Glomerular visceral epithelial cell (primary cell): ENCODE measurements at regions not wholly inside any gene's neighbourhood (a gene's known extent, or its start where the extent isn't known, plus 50 kb on each side); places are given as distances from the start of the nearest gene placed in this dataset.
"Not testable (repeated sequence)": the region's sequence is repeated elsewhere in the genome, so short reads cannot be mapped to it uniquely, and the experiment has no call there.

Experiments used
- DNase-seq: peaks from one replicate; pipeline ENCODE4 v3.0.0-alpha.2; 2016; ENCODE audit errors: extremely low spot score

DNA sequence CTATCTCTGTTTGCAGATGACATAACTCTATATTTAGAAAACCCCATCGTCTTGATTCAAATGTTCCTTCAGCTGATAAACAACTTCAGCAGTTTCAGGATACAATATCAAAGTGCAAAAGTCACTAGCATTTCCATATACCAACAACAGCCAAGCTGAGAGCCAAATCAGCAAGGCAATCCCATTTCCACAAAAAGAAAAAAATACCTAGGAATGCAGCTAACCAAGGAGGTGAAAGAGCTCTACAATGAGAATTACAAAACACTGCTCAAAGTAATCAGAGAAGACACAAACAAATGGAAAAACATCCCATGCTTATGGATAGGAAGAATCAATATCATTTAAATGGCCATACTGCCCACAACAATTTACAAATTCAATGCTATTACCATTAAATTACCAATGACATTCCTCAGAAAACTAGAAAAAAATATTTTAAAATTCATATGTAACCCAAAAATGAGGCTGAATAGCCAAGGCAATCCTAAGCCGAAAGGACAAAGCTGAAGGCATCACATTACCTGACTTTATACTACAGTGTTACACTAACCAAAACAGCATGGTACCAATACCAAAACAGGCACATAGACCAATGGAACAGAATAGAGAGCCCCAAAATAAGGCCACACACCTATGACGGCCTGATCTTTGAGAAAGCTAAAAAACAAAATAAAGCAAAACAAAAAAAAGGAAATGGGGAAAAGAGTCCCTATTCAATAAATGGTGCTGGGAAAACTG lies 901.7 kb downstream of the LRFN5 start:
- DNase-seq: no peak

DNA sequence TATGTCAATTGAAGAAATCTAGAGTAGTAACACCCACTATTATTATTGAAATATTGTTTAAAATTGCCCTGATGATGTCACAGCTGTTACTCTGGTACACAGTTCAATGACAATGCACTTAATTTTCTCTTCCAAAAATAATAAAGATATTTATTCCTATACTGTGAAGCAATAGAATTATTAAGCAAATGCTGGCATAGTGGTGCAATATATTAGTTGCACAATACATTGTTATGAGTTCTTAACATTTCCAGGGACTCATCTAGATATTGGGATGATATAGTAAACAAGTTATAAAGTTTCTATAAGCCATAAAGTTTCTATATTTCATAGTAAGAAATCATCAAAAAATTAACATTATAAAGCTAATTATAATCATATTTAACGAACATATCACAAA lies 897.8 kb downstream of the LRFN5 start:
- no peak for DNase-seq

DNA sequence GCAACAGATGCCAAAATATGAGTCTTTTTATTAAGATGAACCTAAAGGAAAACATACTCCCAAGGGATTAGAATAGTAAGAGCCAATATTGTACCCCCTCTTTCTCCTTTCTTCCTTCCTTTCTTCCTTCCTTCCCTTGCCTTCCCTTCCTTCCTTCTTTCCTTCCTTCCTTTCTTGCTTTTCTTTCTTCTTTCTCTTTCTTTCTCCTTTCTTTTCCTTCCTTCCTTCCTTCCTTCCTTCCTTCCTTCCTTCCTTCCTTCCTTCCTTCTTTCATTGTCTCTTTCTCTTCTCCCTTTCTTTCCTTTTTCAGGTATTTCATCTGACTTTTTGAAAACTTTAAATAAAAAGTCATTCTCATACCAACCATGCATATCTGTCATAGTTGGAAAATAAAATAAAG lies 892.5 kb downstream of the LRFN5 start:
- DNase-seq: no peak

DNA sequence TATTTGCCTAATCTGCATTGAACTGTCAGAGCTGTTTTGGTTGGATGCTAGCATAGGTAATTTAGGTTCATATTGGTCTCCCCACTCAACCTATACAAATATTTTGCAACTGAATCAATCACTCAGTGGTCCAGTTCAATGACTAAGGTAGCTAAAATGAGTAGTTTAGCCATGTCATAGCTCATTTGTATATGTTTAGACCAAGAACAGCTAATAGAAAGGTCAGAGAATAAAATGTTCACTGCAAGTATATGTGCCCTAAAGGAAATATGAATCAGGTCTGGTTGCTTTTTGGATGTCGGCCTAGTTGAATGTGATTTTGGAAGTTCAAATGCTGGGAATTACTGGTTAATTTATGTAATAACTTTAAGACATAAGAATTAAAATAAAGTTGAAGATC lies 883.9 kb downstream of the LRFN5 start:
- no peak for DNase-seq

DNA sequence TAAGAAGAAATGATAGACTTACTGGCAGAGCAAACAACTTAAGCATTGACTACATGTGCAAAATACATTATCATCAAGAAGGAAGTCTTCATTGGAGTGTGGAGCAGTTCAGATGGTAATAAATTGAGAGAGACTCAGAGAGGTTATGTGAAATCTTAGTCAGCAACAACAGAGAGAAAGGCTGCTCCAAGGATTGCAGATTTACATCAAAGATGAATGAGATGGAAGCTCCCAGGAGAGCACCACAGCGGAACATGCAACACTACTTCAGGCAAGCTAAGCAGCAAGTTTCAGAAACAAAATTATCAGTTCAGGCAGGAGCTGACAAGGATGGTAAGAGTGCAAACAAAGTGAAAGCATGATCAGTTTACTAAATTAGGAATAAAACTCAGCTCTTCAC lies 882.3 kb downstream of the LRFN5 start:
- no peak for DNase-seq

DNA sequence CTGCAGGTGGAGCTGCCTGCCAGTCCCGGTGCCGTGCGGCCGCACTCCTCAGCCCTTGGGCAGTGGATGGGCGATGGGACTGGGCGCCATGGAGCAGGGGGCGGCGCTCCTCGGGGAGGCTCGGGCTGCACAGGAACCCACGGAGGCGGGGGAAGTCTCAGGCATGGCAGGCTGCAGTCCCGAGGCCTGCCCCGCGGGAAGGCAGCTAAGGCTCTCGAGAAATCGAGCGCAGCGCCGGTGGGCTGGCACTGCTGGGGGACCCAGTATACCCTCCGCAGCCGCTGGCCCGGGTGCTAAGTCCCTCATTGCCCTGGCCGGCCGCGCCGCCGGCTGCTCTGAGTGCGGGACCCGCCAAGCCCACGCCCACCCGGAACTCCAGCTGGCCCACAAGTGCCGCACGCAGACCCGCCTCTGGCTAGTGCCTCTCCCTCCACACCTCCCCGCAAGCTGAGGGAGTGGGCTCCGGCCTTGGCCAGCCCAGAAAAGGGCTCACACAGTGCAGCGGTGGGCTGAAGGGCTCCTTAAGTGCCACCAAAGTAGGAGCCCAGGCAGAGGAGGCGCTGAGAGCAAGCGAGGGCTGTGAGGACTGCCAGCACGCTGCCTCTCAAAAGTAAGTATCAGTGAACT lies 875.8 kb downstream of the LRFN5 start:
- DNase-seq: not testable (repeated sequence)

DNA sequence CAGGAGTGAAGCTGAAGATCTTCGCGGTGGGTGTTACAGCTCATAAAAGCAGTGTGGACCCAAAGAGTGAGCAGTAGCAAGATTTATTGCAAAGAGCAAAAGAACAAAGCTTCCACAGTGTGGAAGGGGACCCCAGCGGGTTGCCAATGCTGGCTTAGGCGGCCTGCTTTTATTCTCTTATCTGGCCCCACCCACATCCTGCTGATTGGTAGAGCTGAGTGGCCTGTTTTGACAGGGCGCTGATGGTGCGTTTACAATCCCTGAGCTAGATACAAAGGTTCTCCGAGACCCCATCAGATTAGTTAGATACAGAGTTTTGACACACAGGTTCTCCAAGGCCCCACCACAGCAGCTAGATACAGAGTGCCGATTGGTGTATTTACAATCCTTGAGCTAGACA lies 875.0 kb downstream of the LRFN5 start:
- DNase-seq: not testable (repeated sequence)

DNA sequence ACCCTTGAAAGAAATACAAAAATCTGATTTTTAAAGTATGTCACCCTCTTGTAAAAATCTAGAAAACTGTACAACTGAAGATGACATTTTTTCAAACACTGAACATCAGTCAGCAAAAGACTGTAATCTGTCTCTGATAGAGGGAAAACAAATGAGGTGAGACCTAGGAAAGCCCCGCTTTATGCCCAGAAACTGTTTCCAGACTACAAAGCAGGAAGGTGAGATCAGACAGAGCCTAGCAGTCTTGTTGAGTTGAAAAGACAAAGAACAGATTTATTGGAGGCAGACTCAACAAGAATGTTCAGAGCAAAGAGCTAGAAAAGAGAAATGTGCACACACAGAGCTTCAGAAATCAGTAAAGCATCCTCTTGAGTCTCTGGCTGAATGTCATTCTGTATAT lies 873.6 kb downstream of the LRFN5 start:
- DNase-seq: no peak

DNA sequence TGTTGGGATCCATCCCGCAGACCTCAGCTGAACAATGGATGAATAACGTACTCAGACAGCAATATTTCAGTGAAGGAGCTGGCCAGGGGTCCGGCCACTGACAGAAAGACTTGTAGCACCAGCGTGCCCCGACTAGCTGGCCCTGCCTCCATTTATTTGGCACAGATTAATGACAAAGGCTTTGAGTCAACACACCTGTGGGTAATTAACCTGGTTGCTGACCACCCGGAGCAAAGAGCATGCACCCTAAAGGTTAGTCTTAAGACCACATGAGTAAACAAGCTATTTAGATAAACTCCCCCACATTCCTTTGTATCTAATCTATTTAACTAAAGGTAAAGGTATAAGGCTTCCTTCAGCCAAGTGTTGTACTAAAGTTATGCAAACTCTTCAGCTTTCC lies 868.6 kb downstream of the LRFN5 start:
- no peak for DNase-seq

DNA sequence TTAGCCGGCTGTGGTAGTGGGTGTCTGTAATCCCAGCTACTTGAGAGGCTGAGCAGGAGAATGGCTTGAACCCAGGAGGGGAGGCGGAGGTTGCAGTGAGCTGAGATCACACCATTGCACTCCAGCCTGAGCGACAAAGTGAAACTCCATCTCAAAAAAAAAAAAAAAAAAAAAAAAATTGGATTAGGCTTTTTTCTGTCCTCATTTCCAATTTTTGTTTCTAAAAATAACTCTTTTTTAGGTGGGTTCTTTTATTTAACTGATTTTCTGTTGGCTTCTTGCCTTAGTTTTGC lies 863.7 kb downstream of the LRFN5 start:
- DNase-seq: no peak

DNA sequence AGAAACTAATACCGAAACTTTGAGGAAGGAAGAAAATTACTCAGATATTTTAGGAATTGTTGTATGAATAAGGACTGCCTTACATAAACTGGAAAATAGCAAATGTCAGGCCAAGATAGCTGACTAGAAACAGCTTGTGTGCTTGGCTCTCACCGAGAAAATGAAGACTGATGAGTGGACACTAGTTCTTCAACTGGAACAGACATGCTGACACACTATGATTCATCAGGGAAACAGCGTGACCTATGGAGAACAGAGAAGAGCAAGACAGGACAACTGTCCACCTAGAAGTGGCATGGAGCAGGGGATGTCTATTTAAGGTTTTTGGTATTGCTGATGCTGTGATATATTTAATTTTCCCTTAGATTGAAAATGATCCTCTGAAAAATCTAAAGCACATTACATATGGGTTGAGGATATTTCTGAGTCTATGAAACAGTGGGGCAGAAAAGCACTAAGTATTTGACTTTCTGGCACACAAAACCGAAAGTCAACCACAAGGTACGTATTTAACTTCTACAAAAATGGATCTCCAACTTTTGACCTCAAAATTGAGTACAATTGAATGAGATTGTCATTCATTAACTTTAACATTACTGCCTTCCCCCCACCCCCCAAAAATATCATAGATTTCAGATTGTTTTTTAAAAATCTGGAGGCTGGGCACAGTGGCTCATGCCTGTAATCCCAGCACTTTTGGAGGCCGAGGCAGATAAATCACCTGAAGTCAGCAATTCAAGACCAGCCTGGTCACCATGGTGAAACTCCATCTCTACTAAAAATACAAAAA lies 863.2 kb downstream of the LRFN5 start:
- DNase-seq: peak; percentile 64

DNA sequence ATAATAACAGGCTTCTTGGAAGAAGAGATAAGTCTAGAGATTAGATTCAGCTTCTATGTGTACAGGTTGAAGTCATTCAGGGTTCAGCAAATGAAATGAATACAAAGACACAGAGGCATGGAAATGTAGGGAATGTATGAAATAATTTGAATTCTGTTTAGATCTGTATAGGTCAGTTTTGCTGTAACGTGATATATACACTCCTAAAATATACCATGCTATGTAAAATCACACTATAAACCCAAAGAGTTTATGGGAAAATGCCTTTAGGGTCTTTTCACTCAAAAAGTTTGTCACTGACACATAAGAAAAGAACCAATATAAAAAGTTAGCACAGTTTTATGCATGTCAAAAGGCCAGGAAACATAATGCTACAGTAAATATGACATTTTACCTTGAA lies 854.0 kb downstream of the LRFN5 start:
- no peak for DNase-seq

DNA sequence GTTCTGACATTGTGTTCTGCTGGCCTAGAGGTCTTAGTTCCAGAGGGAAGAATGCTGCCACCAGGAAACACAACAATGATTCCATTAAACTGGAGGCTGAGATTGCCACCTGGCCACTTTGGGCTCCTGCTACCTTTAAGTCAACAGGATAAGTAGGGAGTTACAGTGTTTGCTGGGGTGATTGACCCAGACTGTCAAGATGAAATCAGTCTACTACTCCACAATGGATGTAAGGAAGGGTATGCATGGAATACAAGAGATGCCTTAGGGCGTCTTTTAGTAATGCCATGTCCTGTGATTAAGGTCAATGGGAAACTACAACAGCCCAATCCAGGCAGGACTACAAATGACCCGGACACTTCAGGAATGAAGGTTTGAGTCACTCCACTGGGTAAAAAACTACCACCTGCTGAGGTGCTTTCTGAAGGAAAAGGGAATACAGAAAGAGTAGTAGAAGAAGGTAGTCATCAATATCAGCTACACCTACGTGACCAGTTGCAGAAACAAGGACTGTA lies 852.6 kb downstream of the LRFN5 start:
- DNase-seq: no peak

DNA sequence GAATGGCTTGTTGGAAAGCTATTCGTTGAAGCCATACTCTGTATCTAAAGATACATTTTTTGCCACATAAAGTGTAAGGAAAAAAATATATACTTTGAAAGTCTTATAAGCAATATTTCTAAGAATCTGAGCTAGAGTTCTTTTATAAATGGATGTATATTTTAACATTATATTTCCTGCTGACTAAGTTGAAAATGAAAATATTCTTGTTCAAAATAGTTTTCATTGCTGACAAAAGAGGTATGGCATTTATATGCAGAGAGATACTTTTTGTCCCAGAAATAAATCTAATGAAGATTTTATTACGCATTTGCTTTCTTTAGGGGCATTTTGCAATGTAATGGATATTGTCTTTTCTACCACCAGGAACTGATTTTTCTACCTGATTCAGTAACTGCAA lies 834.9 kb downstream of the LRFN5 start:
- no peak for DNase-seq

DNA sequence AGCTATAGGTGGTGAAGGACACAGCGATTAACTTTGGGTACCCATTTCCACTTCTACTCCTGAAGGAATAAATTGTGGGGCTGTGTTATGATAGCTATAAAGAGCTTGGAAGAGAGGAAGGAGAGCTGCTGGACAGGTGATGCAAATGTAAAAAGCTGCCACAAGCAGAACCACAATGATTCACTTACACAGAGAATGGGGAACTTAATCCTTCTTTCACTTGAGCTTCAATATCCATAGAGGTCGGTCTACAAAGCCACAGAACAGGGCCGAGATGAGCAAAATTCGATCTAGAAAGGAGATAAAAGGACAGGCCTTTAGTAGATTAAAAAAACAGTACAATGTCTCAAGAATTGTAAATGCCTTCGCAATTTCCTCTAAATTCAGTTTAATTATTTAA lies 831.1 kb downstream of the LRFN5 start:
- DNase-seq: no peak

DNA sequence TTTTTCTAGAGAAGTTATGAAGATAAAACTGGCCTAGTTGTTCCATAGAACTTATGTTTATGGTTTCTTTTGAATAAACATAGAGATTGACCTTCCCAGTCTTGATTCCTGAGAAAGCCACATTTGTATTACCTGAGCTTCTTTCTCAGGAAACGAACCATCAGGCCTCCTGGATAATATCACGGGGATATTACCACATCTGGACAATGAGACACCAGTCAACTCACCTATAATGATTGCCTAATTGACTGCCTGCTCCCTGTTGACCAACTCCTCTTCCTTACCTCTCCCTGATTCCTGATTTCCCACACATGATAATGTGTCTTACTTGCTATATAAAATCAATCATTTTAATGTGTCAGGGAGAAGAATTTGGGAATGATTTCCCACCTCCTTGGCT lies 822.7 kb downstream of the LRFN5 start:
- DNase-seq: no peak

DNA sequence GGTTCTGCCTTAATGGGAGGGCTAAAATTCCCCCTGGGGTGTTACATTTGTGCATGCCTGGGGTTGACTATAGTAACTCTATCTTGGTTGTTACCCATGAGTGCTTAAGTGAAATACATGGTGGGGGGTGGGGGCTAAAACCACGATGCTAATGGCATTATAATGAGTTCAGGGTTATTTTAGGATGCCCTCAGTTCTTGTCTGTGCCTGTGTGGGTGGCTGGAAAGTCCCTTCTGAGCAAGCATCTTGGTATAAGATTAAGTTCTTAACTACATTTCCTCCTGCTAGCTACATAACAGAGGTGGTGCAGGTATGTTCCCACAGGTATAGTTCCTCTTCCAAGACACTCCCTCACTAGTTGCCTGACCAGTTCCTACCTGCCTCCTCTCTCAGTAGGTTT lies 822.3 kb downstream of the LRFN5 start:
- peak; percentile 28 for DNase-seq

DNA sequence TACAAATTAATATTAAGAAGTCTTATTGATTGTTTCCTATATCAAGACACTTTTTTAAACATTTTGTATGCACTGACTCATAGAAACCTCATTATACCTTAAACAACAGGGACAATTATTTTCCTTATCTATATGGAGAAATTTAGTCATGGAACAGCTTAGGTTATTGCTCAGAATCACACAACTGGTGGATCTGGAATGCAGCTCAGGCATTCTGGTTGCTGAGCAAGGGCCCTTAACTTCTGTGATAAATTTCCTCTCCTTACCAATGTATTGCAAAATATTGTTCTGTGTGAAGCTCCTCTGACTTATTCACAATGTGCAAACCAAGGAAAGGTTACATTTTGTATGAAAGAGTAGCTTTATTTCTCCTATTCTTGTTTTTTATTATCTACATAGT lies 817.8 kb downstream of the LRFN5 start:
- no peak for DNase-seq

DNA sequence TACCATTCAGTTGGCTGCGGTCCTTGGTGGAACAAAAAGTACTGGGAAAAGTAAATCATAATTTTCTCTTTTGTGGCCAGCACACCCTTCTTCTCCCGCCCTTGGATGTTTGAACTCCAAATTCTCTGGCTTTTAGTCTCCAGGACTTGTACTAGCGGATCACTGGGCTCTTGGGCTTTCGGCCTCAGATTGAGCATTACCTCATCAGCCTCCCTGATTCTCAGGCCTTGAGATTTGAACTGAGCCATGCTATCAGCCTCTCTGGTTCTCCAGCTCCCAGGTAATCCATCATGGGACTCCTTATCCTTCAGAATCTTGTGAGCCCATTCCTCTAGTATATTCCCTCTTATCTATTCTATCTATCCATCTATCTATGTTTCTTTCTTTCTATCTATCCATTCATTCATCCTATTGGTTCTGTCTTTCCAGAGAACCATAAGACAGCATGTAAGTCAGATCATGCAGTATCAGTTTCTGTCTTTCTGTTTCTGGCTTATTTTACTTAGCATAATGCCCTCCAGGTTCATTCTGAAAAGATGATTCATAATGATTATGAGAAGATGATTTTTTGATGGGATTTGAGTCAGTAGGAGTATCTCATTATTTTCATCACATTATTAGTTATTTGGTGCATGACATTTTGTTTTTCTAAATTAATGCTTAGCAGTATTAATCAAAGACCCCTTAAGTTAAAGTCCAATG lies 814.9 kb downstream of the LRFN5 start:
- DNase-seq: no peak

DNA sequence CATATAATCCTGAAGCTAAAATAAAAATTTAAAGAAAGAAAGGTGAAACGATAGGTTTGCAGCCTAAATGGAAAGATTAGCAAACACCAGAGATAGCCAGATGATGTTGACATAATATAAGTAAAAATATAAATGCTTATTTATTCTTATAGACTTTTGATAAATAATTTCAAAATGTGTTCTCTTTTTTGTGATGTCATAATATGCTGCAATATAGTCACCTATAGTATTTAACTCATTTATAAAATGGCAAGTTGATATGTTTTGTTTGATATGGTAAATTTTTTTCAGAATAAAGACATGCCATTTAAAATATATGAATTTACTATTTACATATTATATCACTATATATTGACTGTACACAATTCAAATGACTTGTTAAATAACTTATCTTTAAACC lies 813.4 kb downstream of the LRFN5 start:
- no peak for DNase-seq

DNA sequence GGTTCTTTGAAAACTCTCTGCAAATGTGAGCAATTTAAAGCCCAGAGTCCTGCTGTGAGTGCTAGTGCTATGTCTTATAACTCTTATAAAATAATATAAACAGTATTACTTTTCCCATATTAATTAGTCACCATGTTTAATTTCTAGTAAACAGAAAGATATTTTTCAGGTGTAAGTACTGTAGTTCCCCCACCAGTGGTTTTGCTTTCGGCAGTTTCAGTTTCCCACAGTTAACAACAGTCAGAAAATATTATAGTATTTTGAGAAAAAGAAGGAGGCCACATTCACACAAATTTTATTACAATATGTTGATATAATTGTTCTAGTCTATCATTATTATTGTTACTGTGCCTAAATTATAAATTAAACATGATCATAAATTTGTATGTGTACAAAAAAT lies 800.5 kb downstream of the LRFN5 start:
- DNase-seq: no peak

DNA sequence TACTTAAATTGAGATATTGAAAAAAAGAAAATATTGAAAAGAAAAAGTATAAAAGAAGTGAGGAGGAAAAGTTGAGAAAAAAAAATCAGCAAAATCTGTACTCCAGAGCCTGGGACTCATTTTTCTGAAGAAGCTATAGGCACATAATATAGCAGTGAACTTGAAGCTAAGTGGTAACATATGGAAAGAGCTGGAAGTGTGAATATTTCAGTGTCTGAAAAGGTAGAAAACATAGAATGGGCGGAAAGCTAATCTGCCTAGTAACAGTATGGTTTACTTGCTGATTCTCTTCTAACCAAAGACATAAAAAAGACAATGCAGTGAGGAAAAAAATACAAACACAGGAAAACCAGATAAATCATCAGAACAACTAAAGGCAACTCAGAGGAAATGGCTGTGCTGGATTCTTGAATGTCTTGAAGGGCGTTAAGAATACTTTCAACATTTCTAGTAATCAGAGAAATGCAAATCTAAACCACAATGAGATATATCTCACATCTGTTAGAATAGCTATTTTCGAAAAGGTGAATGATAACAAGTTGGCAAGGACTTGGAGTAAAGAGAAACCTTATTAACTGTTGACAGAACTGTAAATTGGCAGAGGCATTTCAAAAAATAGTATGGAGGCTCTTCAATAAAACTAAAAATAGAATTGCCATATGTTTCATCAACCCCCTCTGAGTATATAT lies 784.6 kb downstream of the LRFN5 start:
- DNase-seq: no peak
